ENCODE measurements at regions not wholly inside any gene's neighbourhood (a gene's known extent, or its start where the extent isn't known, plus 50 kb on each side); places are given as distances from the start of the nearest gene placed in this dataset.

GRCh38 chr7:69412331-69413146 lies 185.7 kb upstream of the AUTS2 start:
- H3K27ac Mint-ChIP-seq, result no peak overlapping the region
- no peaks in the 10 kb centered on the region for H3K36me3 Mint-ChIP-seq
- H3K27me3 Mint-ChIP-seq, result peaks cover 7% of the 10 kb centered on the region
- no peak for TF ChIP-seq CTCF (conservative IDR thresholded peaks at IDR 0.05)
- H3K9me3 Mint-ChIP-seq, result peaks cover 13% of the 10 kb centered on the region
- no peak for DNase-seq (ENCODE audit: extremely low spot score, unreplicated experiment)
- no peak overlapping the region for H3K4me3 Mint-ChIP-seq
- H3K4me1 Mint-ChIP-seq (ENCODE audit: unreplicated experiment), result no peaks in the 10 kb centered on the region

- Mint-ChIP-seq H3K9me3 (peaks cover 18% of the 10 kb centered on the region), H3K27me3 (peaks cover 12% of the 10 kb centered on the region), H3K36me3 (peaks cover 3% of the 10 kb centered on the region), H3K4me1 (ENCODE audit: unreplicated experiment) (peaks cover 9% of the 10 kb centered on the region), H3K4me3 (no peak overlapping the region), H3K27ac (no peak overlapping the region)
- no peak for TF ChIP-seq CTCF (conservative IDR thresholded peaks at IDR 0.05)
- DNase-seq (ENCODE audit: extremely low spot score, unreplicated experiment), result no peak
Measured at GRCh38 chr7:69414555-69414954, 183.7 kb upstream of the AUTS2 start.

- peaks cover 18% of the 10 kb centered on the region for H3K9me3 Mint-ChIP-seq
- peaks cover 3% of the 10 kb centered on the region for H3K36me3 Mint-ChIP-seq
- no peak for DNase-seq (ENCODE audit: extremely low spot score, unreplicated experiment)
- TF ChIP-seq CTCF (conservative IDR thresholded peaks at IDR 0.05), result no peak
- no peak overlapping the region for H3K4me3 Mint-ChIP-seq
- no peak overlapping the region for H3K27ac Mint-ChIP-seq
- peaks cover 5% of the 10 kb centered on the region for H3K27me3 Mint-ChIP-seq
- peaks cover 23% of the 10 kb centered on the region for H3K4me1 Mint-ChIP-seq (ENCODE audit: unreplicated experiment)
Measured at GRCh38 chr7:69418869-69419670, 179.2 kb upstream of the AUTS2 start.

- no peak for TF ChIP-seq CTCF (conservative IDR thresholded peaks at IDR 0.05)
- no peak overlapping the region for H3K27ac Mint-ChIP-seq
- H3K9me3 Mint-ChIP-seq, result peaks cover 16% of the 10 kb centered on the region
- peaks cover 5% of the 10 kb centered on the region for H3K27me3 Mint-ChIP-seq
- peaks cover 3% of the 10 kb centered on the region for H3K36me3 Mint-ChIP-seq
- peaks cover 23% of the 10 kb centered on the region for H3K4me1 Mint-ChIP-seq (ENCODE audit: unreplicated experiment)
- no peak overlapping the region for H3K4me3 Mint-ChIP-seq
- no peak for DNase-seq (ENCODE audit: extremely low spot score, unreplicated experiment)
Measured at GRCh38 chr7:69419934-69420333, 178.3 kb upstream of the AUTS2 start.

- H3K27ac Mint-ChIP-seq, result no peak overlapping the region
- peaks cover 8% of the 10 kb centered on the region for H3K27me3 Mint-ChIP-seq
- no peak overlapping the region for H3K4me3 Mint-ChIP-seq
- no peak for TF ChIP-seq CTCF (conservative IDR thresholded peaks at IDR 0.05)
- peaks cover 3% of the 10 kb centered on the region for H3K36me3 Mint-ChIP-seq
- no peak for DNase-seq (ENCODE audit: extremely low spot score, unreplicated experiment)
- H3K9me3 Mint-ChIP-seq, result peaks cover 5% of the 10 kb centered on the region
- H3K4me1 Mint-ChIP-seq (ENCODE audit: unreplicated experiment), result peaks cover 23% of the 10 kb centered on the region
Measured at GRCh38 chr7:69422574-69422985, 175.7 kb upstream of the AUTS2 start.

All from type B pancreatic cell (in vitro differentiated cells).